HEK293 (cell line): ENCODE measurements at regions not wholly inside any gene's neighbourhood (a gene's known extent, or its start where the extent isn't known, plus 50 kb on each side); places are given as distances from the start of the nearest gene placed in this dataset.

ENCODE experiments used
- CTCF ChIA-PET: fragments of 350-600 bp; formaldehyde crosslinking; extraction: SDS; loops from one replicate; lab custom pipeline; 2021; ENCODE audit warnings: antibody characterized with exemption; lab: Yijun Ruan, JAX
- POLR2A ChIA-PET: fragments of 300-600 bp; formaldehyde crosslinking; extraction: SDS; loops from one replicate; lab custom pipeline; 2020; ENCODE audit warnings: antibody characterized with exemption, inconsistent platforms; lab: Yijun Ruan, JAX
- H3K27ac ChIP-seq: fragments of 200-500 bp; sonication (Bioruptor generic); 2 replicates; pipeline ENCODE4 v1.5.1; 2014; ENCODE audit warnings: low read depth, low read length, control low read depth, inconsistent platforms; ENCODE audit errors: extremely low read depth
- H3K36me3 ChIP-seq, 2 experiments: fragments of 200-500 bp in 1 of 2; sonication (Bioruptor generic) in 1 of 2; 1 replicate in 1 of 2; 2 replicates in 1 of 2; pipeline ENCODE4 v1.5.1; 2014 to 2017; ENCODE audit warnings: inconsistent platforms in 2 of 2, low read length in 2 of 2; ENCODE audit not compliant: control insufficient read depth in 2 of 2, insufficient read depth in 1 of 2
- H3K4me1 ChIP-seq: fragments of 200-500 bp; sonication (Bioruptor generic); 2 replicates; pipeline ENCODE4 v1.5.1; 2014; ENCODE audit warnings: mild to moderate bottlenecking, low read length, inconsistent platforms; ENCODE audit not compliant: control insufficient read depth, insufficient read depth
- H3K4me3 ChIP-seq: 2 replicates; pipeline ENCODE4 v1.5.1; 2011; ENCODE audit warnings: low read depth, mild to moderate bottlenecking, control low read depth, low read length, moderate library complexity
- H3K9me3 ChIP-seq: fragments of 200-500 bp; sonication (Bioruptor generic); 2 replicates; pipeline ENCODE4 v1.5.1; 2014; ENCODE audit warnings: low read depth, low read length, inconsistent platforms; ENCODE audit not compliant: control insufficient read depth, insufficient read depth
- BCL6B ChIP-seq: fragments of 450-650 bp; formaldehyde crosslinking; IDR thresholded peaks from 2 replicates; pipeline ENCODE4 v1.5.1; 2017; ENCODE audit warnings: missing biosample characterization, missing genetic modification characterization
- KLF1 ChIP-seq: fragments of 450-650 bp; formaldehyde crosslinking; IDR thresholded peaks from 2 replicates; pipeline ENCODE4 v1.5.1; 2016; ENCODE audit warnings: missing biosample characterization, missing genetic modification characterization
- KLF7 ChIP-seq: fragments of 450-650 bp; formaldehyde crosslinking; IDR thresholded peaks from 2 replicates; pipeline ENCODE4 v1.5.1; 2016; ENCODE audit warnings: missing biosample characterization, missing genetic modification characterization, borderline replicate concordance
- MYNN ChIP-seq: fragments of 450-650 bp; formaldehyde crosslinking; IDR thresholded peaks from 2 replicates; pipeline ENCODE4 v1.5.1; 2016; ENCODE audit warnings: missing biosample characterization, missing genetic modification characterization, borderline replicate concordance
- PRDM10 ChIP-seq: fragments of 450-650 bp; formaldehyde crosslinking; IDR thresholded peaks from 2 replicates; pipeline ENCODE4 v1.5.1; 2016; ENCODE audit warnings: missing biosample characterization, missing genetic modification characterization
- SETDB1 ChIP-seq: IDR thresholded peaks from one replicate; pipeline ENCODE4 v1.6.1; 2017; ENCODE audit warnings: mild to moderate bottlenecking, low read length, moderate library complexity, mixed read lengths; ENCODE audit not compliant: insufficient read length
- YY2 ChIP-seq: fragments of 450-650 bp; formaldehyde crosslinking; IDR thresholded peaks from 2 replicates; pipeline ENCODE4 v1.5.1; 2016; ENCODE audit warnings: missing biosample characterization, missing genetic modification characterization
- ZBTB10 ChIP-seq: fragments of 450-650 bp; formaldehyde crosslinking; IDR thresholded peaks from 2 replicates; pipeline ENCODE4 v1.5.1; 2016; ENCODE audit warnings: missing biosample characterization, missing genetic modification characterization
- ZBTB17 ChIP-seq: fragments of 450-650 bp; formaldehyde crosslinking; IDR thresholded peaks from 2 replicates; pipeline ENCODE4 v1.5.1; 2016; ENCODE audit warnings: missing biosample characterization, missing genetic modification characterization
- ZBTB21 ChIP-seq: fragments of 450-650 bp; formaldehyde crosslinking; IDR thresholded peaks from 2 replicates; pipeline ENCODE4 v1.5.1; 2017; ENCODE audit warnings: missing biosample characterization, missing genetic modification characterization
- ZIC2 ChIP-seq: fragments of 450-650 bp; formaldehyde crosslinking; IDR thresholded peaks from 2 replicates; pipeline ENCODE4 v1.5.1; 2016; ENCODE audit warnings: missing biosample characterization, missing genetic modification characterization
- ZNF140 ChIP-seq: fragments of 450-650 bp; formaldehyde crosslinking; IDR thresholded peaks from 2 replicates; pipeline ENCODE4 v1.5.1; 2016; ENCODE audit warnings: missing biosample characterization, missing genetic modification characterization
- ZNF155 ChIP-seq: fragments of 450-650 bp; formaldehyde crosslinking; IDR thresholded peaks from 2 replicates; pipeline ENCODE4 v1.5.1; 2016; ENCODE audit warnings: missing biosample characterization, missing genetic modification characterization
- ZNF169 ChIP-seq: fragments of 450-650 bp; formaldehyde crosslinking; IDR thresholded peaks from 2 replicates; pipeline ENCODE4 v1.5.1; 2016; ENCODE audit warnings: missing biosample characterization, missing genetic modification characterization
- ZNF37A ChIP-seq: fragments of 450-650 bp; IDR thresholded peaks from 2 replicates; pipeline ENCODE4 v1.5.1; 2018; ENCODE audit warnings: missing biosample characterization, missing genetic modification characterization
- ZNF404 ChIP-seq: fragments of 450-650 bp; formaldehyde crosslinking; IDR thresholded peaks from 2 replicates; pipeline ENCODE4 v1.5.1; 2017; ENCODE audit warnings: missing biosample characterization, missing genetic modification characterization
- ZNF513 ChIP-seq: fragments of 450-650 bp; IDR thresholded peaks from 2 replicates; pipeline ENCODE4 v1.5.1; 2018; ENCODE audit warnings: missing biosample characterization, missing genetic modification characterization
- ZNF629 ChIP-seq: fragments of 450-650 bp; formaldehyde crosslinking; IDR thresholded peaks from 2 replicates; pipeline ENCODE4 v1.5.1; 2017; ENCODE audit warnings: missing biosample characterization, missing genetic modification characterization
- ZNF639 ChIP-seq: fragments of 450-650 bp; formaldehyde crosslinking; IDR thresholded peaks from 2 replicates; pipeline ENCODE4 v1.5.1; 2016; ENCODE audit warnings: missing biosample characterization, missing genetic modification characterization
- ZNF645 ChIP-seq: fragments of 450-650 bp; formaldehyde crosslinking; IDR thresholded peaks from 2 replicates; pipeline ENCODE4; 2016; ENCODE audit warnings: missing biosample characterization, missing genetic modification characterization
- ZNF664 ChIP-seq: fragments of 450-650 bp; formaldehyde crosslinking; IDR thresholded peaks from 2 replicates; pipeline ENCODE4 v1.5.1; 2016; ENCODE audit warnings: missing biosample characterization, missing genetic modification characterization
- ZSCAN16 ChIP-seq: fragments of 450-650 bp; formaldehyde crosslinking; IDR thresholded peaks from 2 replicates; pipeline ENCODE4 v1.5.1; 2016; ENCODE audit warnings: missing biosample characterization, missing genetic modification characterization
- ZXDB ChIP-seq: fragments of 450-650 bp; formaldehyde crosslinking; IDR thresholded peaks from 2 replicates; pipeline ENCODE4 v1.5.1; 2016; ENCODE audit warnings: missing biosample characterization, missing genetic modification characterization

GRCh38 chr10:10865913-10866312 lies 151.8 kb upstream of the CELF2 start:
- ChIA-PET POLR2A (no interaction called here), CTCF (interaction anchor here (0.6 kb wide), 1 partner anchor 111 kb away, joined by 3 read pairs; no protein-coding TSS in a partner anchor)
- no peak overlapping the region for H3K27ac ChIP-seq
- no peaks in the 10 kb centered on the region for H3K4me1 ChIP-seq
- H3K4me3 ChIP-seq, result no peak overlapping the region
- no peaks in the 10 kb centered on the region for H3K9me3 ChIP-seq
- no peaks in the 10 kb centered on the region for H3K36me3 ChIP-seq
- TF ChIP-seq MYNN (tag by site-specific recombination) (no peak), ZBTB17 (tag by site-specific recombination) (no peak), BCL6B (no peak), PRDM10 (tag by site-specific recombination) (no peak), ZNF37A (tag by site-specific recombination) (no peak), ZNF169 (tag by site-specific recombination) (no peak), ZIC2 (tag by site-specific recombination) (no peak), ZBTB10 (tag by site-specific recombination) (no peak), ZNF155 (tag by site-specific recombination) (no peak), KLF7 (tag by site-specific recombination) (no peak), ZNF140 (tag by site-specific recombination) (no peak), SETDB1 (no peak)

GRCh38 chr10:10869592-10869991 lies 148.1 kb upstream of the CELF2 start:
- Histone ChIP-seq H3K27ac (no peak overlapping the region), H3K9me3 (no peaks in the 10 kb centered on the region), H3K4me3 (no peak overlapping the region), H3K4me1 (peaks cover 17% of the 10 kb centered on the region), H3K36me3 (no peaks in the 10 kb centered on the region)
- ChIA-PET CTCF (no interaction called here), POLR2A (interaction anchor here (0.6 kb wide), 1 partner anchor 333 kb away, joined by 4 read pairs; no protein-coding TSS in a partner anchor)
- no peak for TF ChIP-seq ZNF664 (tag by site-specific recombination)
- peak; percentile 55 for TF ChIP-seq ZNF629 (tag by site-specific recombination)
- no peak for TF ChIP-seq YY2 (tag by site-specific recombination)
- TF ChIP-seq KLF1 (tag by site-specific recombination), result no peak
- no peak for TF ChIP-seq ZSCAN16
- no peak for TF ChIP-seq ZNF513
- 0 out of 2 replicates have a peak, but pooled peaks have one; percentile 30 for TF ChIP-seq ZNF639 (tag by site-specific recombination)
- TF ChIP-seq ZNF645 (tag by site-specific recombination), result no peak
- TF ChIP-seq ZBTB21, result no peak
- no peak for TF ChIP-seq ZNF404 (tag by site-specific recombination)
- TF ChIP-seq ZXDB (tag by site-specific recombination), result no peak
